Neural cell (in vitro differentiated cells): ENCODE measurements at regions not wholly inside any gene's neighbourhood (a gene's known extent, or its start where the extent isn't known, plus 50 kb on each side); places are given as distances from the start of the nearest gene placed in this dataset.
A peak's percentile ranks its signal among the peaks of the same experiment; 100 is the strongest.

ENCODE experiments used
- H2AFZ ChIP-seq: fragments of 200-600, 300-800 bp; sonication (generic), shearing (Covaris generic); 2 replicates; pipeline ENCODE4 v1.6.0; 2014; ENCODE audit warnings: low read depth, mild to moderate bottlenecking, antibody characterized with exemption, low read length, moderate library complexity
- H3F3A ChIP-seq: fragments of 200-600 bp; shearing (Covaris generic); 2 replicates; pipeline ENCODE4 v1.6.1; 2016; ENCODE audit warnings: mild to moderate bottlenecking, moderate library complexity, mixed read lengths, antibody characterized with exemption, low read length; ENCODE audit not compliant: insufficient read depth, poor library complexity, severe bottlenecking
- H3K27ac ChIP-seq: fragments of 200-600, 300-800 bp; sonication (generic), shearing (Covaris generic); 2 replicates; pipeline ENCODE4 v1.5.1; 2014; ENCODE audit warnings: mild to moderate bottlenecking, low read length, moderate library complexity
- H3K27me3 ChIP-seq: fragments of 300-800, 200-600 bp; sonication (generic), shearing (Covaris generic); 2 replicates; pipeline ENCODE4 v1.6.0; 2014; ENCODE audit warnings: mild to moderate bottlenecking, low read depth, low read length, moderate library complexity; ENCODE audit not compliant: insufficient read depth
- H3K36me3 ChIP-seq: fragments of 300-800, 200-600 bp; sonication (generic), shearing (Covaris generic); 2 replicates; pipeline ENCODE4 v1.5.1; 2014; ENCODE audit warnings: mild to moderate bottlenecking, antibody characterized with exemption, low read length, moderate library complexity; ENCODE audit not compliant: insufficient read depth
- H3K4me2 ChIP-seq: fragments of 300-800, 200-600 bp; sonication (generic), shearing (Covaris generic); 2 replicates; pipeline ENCODE4 v1.6.0; 2014; ENCODE audit warnings: mild to moderate bottlenecking, low read length
- H3K4me3 ChIP-seq: fragments of 300-800, 200-600 bp; sonication (generic), shearing (Covaris generic); 2 replicates; pipeline ENCODE4 v1.5.1; 2014; ENCODE audit warnings: mild to moderate bottlenecking, low read length, moderate library complexity
- H3K79me2 ChIP-seq: fragments of 200-600 bp; shearing (Covaris generic); replicated peaks from 2 replicates; pipeline ENCODE4 v1.6.0; 2014; ENCODE audit warnings: mild to moderate bottlenecking, low read length, moderate library complexity; ENCODE audit not compliant: insufficient read depth
- H3K9ac ChIP-seq: fragments of 300-800, 200-600 bp; sonication (generic), shearing (Covaris generic); 2 replicates; pipeline ENCODE4 v1.6.1; 2016; ENCODE audit warnings: mild to moderate bottlenecking, low read length, mixed read lengths
- H3K9me2 ChIP-seq: fragments of 200-600 bp; shearing (Covaris generic); 2 replicates; pipeline ENCODE4 v1.6.1; 2016; ENCODE audit warnings: mild to moderate bottlenecking, low read length, mixed read lengths; ENCODE audit not compliant: insufficient read depth
- H3K9me3 ChIP-seq: fragments of 200-600, 300-800 bp; sonication (generic), shearing (Covaris generic); 2 replicates; pipeline ENCODE4 v1.6.1; 2016; ENCODE audit warnings: mild to moderate bottlenecking, mixed run types, low read length, moderate library complexity, mixed read lengths
- H4K20me1 ChIP-seq: fragments of 200-600 bp; shearing (Covaris generic); 2 replicates; pipeline ENCODE4 v1.6.1; 2016; ENCODE audit warnings: mild to moderate bottlenecking, mixed run types; ENCODE audit not compliant: insufficient read depth
- CTCF ChIP-seq: fragments of 450-650 bp; IDR thresholded peaks from 2 replicates; pipeline ENCODE4 v1.5.1; 2014; ENCODE audit warnings: antibody characterized with exemption, mild to moderate bottlenecking, moderate library complexity; ENCODE audit not compliant: poor library complexity, severe bottlenecking
- EP300 ChIP-seq: fragments of 450-650 bp; conservative IDR thresholded peaks from 2 replicates; pipeline ENCODE4 v1.6.1; 2014; ENCODE audit warnings: antibody characterized with exemption, mild to moderate bottlenecking, moderate library complexity; ENCODE audit not compliant: poor library complexity, severe bottlenecking
- EZH2 ChIP-seq: fragments of 200-600, 300-800 bp; shearing (Covaris generic), sonication (generic); IDR thresholded peaks from 2 replicates; pipeline ENCODE4 v1.6.1; 2014; ENCODE audit warnings: antibody characterized with exemption, low read length, borderline replicate concordance, mild to moderate bottlenecking; ENCODE audit not compliant: insufficient read depth, poor library complexity, severe bottlenecking
- MXI1 ChIP-seq: fragments of 450-650 bp; conservative IDR thresholded peaks from 2 replicates; pipeline ENCODE4 v1.6.1; 2014; ENCODE audit warnings: antibody characterized with exemption, mild to moderate bottlenecking; ENCODE audit not compliant: poor library complexity, severe bottlenecking
- POLR2AphosphoS5 ChIP-seq: IDR thresholded peaks from 2 replicates; pipeline ENCODE4 v1.6.1; 2012
- RAD21 ChIP-seq: fragments of 450-650 bp; conservative IDR thresholded peaks from 2 replicates; pipeline ENCODE4 v1.6.1; 2014; ENCODE audit warnings: antibody characterized with exemption, mild to moderate bottlenecking, moderate library complexity
- REST ChIP-seq: IDR thresholded peaks from 2 replicates; pipeline ENCODE4 v1.6.1; 2012; ENCODE audit warnings: borderline replicate concordance
- SMC3 ChIP-seq: fragments of 450-650 bp; conservative IDR thresholded peaks from 2 replicates; pipeline ENCODE4 v1.6.1; 2014; ENCODE audit warnings: antibody characterized with exemption, mild to moderate bottlenecking, moderate library complexity; ENCODE audit not compliant: poor library complexity
- TAF1 ChIP-seq: IDR thresholded peaks from 2 replicates; pipeline ENCODE4 v1.6.1; 2012; ENCODE audit warnings: low read depth

- Histone ChIP-seq H2AFZ (no peak overlapping the region), H3K79me2 (no peaks in the 10 kb centered on the region), H3K27me3 (no peaks in the 10 kb centered on the region)
These were observed 80.9 kb upstream of the SPATA31D4 start for GRCh38 chr9:81847181-81847915.

DNA sequence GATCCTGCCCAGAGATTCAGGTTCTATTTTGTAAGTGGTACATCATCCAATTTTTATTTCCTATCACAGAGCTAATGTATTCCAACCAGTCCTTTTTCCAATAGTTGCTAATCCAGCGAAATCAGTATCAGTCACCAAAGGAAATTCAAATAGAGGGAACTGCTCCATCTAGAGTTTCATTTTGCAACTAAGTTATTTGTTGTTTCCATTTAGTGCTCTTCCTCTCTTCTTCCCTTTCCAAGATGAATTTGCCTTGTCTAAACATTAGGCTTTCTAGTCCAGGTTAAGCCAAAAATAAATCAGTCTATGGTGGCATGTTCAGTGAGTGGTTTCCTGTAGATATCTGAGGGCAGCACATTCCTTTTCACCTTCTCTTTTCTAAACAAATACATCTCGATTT is 79.8 kb upstream of the SPATA31D4 start:
- H3K27ac ChIP-seq, result no peak overlapping the region
- peak; percentile 59 for TF ChIP-seq RAD21
- no peak for TF ChIP-seq EP300
- peak; percentile 50 for TF ChIP-seq SMC3
- peak; percentile 56 for TF ChIP-seq CTCF

More at GRCh38 chr9:81847181-81847915, 80.9 kb upstream of the SPATA31D4 start:
- H3K9ac ChIP-seq, result no peak overlapping the region
- H4K20me1 ChIP-seq, result no peaks in the 10 kb centered on the region
- no peak overlapping the region for H3K4me3 ChIP-seq
- no peaks in the 10 kb centered on the region for H3F3A ChIP-seq
- no peaks in the 10 kb centered on the region for H3K36me3 ChIP-seq
- H3K9me2 ChIP-seq, result no peaks in the 10 kb centered on the region
- no peaks in the 10 kb centered on the region for H3K9me3 ChIP-seq
- no peak for TF ChIP-seq MXI1
- no peak for TF ChIP-seq SMC3
- no peak for TF ChIP-seq EZH2
- no peak for TF ChIP-seq CTCF
- TF ChIP-seq TAF1, result no peak
- H3K4me2 ChIP-seq, result no peak overlapping the region
- no peak overlapping the region for H3K27ac ChIP-seq

GRCh38 chr9:81849631-81850259 is 78.5 kb upstream of the SPATA31D4 start:
- no peak overlapping the region for H3K4me2 ChIP-seq
- no peaks in the 10 kb centered on the region for H3K27me3 ChIP-seq
- TF ChIP-seq MXI1 (no peak), REST (no peak), SMC3 (no peak), EP300 (no peak), EZH2 (no peak), POLR2AphosphoS5 (no peak), TAF1 (no peak), CTCF (no peak)
- H3K4me3 ChIP-seq, result no peak overlapping the region
- H2AFZ ChIP-seq, result no peak overlapping the region
- H3F3A ChIP-seq, result no peaks in the 10 kb centered on the region
- no peaks in the 10 kb centered on the region for H3K9me3 ChIP-seq
- no peaks in the 10 kb centered on the region for H3K36me3 ChIP-seq
- H3K9me2 ChIP-seq, result no peaks in the 10 kb centered on the region
- no peaks in the 10 kb centered on the region for H3K79me2 ChIP-seq
- no peak overlapping the region for H3K27ac ChIP-seq
- no peaks in the 10 kb centered on the region for H4K20me1 ChIP-seq
- no peak overlapping the region for H3K9ac ChIP-seq

More for the DNA sequence above, 79.8 kb upstream of the SPATA31D4 start:
- no peaks in the 10 kb centered on the region for H3F3A ChIP-seq
- no peaks in the 10 kb centered on the region for H4K20me1 ChIP-seq
- no peaks in the 10 kb centered on the region for H3K36me3 ChIP-seq
- H3K9me2 ChIP-seq, result no peaks in the 10 kb centered on the region
- H3K9me3 ChIP-seq, result no peaks in the 10 kb centered on the region
- H3K4me2 ChIP-seq, result no peak overlapping the region
- no peak overlapping the region for H3K9ac ChIP-seq
- no peaks in the 10 kb centered on the region for H3K27me3 ChIP-seq
- no peak overlapping the region for H3K4me3 ChIP-seq
- H2AFZ ChIP-seq, result no peak overlapping the region
- H3K79me2 ChIP-seq, result no peaks in the 10 kb centered on the region
